IMR-90 (cell line): ENCODE measurements at regions not wholly inside any gene's neighbourhood (a gene's known extent, or its start where the extent isn't known, plus 50 kb on each side); places are given as distances from the start of the nearest gene placed in this dataset.

Experiments
- ATAC-seq: fragments of 200-7000 bp; cut with Tn5 transposase; 2 replicates; pipeline ENCODE4 v1.9.1; 2020; ENCODE audit warnings: low read depth, mild to moderate bottlenecking, moderate library complexity
- BruUV-seq: library from RNA; stranded (reverse); fragments of 400-500 nt; replicated peaks from 2 replicates; lab custom pipeline; 2021; lab: Mats Ljungman, UMichigan
- CTCF ChIA-PET: fragments of 300-600 bp; formaldehyde crosslinking; extraction: SDS; loops from one replicate; lab custom pipeline; 2021; ENCODE audit warnings: antibody characterized with exemption; lab: Yijun Ruan, JAX
- POLR2A ChIA-PET: fragments of 300-600 bp; sonication (Branson Sonifier 250); formaldehyde crosslinking; loops from one replicate; lab custom pipeline; 2022; ENCODE audit warnings: antibody characterized with exemption; ENCODE audit not compliant: unreplicated experiment; lab: Charles Lee
- DNase-seq: peaks from one replicate; pipeline ENCODE4 v3.0.0; 2013
- H2AFZ ChIP-seq: replicated peaks from 2 replicates; pipeline ENCODE3; 2013; ENCODE audit warnings: low read length, mild to moderate bottlenecking; ENCODE audit not compliant: poor library complexity
- H2AK5ac ChIP-seq: 2 replicates; pipeline ENCODE4 v1.6.1; 2013; ENCODE audit warnings: low read depth, low read length, inconsistent platforms
- H2AK9ac ChIP-seq: replicated peaks from 2 replicates; pipeline ENCODE3; 2013; ENCODE audit warnings: mild to moderate bottlenecking, low read depth, low read length, moderate library complexity; ENCODE audit not compliant: poor library complexity
- H2BK120ac ChIP-seq: 2 replicates; pipeline ENCODE4 v1.6.1; 2013; ENCODE audit warnings: low read depth, low read length, inconsistent platforms
- H2BK15ac ChIP-seq: 3 replicates; pipeline ENCODE4 v1.6.1; 2013; ENCODE audit warnings: low read depth, low read length, inconsistent platforms
- H2BK20ac ChIP-seq: 2 replicates; pipeline ENCODE4 v1.6.1; 2013; ENCODE audit warnings: low read depth, mild to moderate bottlenecking, inconsistent platforms, low read length, moderate library complexity
- H2BK5ac ChIP-seq: 2 replicates; pipeline ENCODE4 v1.6.1; 2013; ENCODE audit warnings: mild to moderate bottlenecking, low read depth, low read length, inconsistent platforms; ENCODE audit not compliant: poor library complexity, severe bottlenecking
- H3K14ac ChIP-seq: replicated peaks from 2 replicates; pipeline ENCODE4 v1.6.1; 2013; ENCODE audit warnings: low read depth, low read length, inconsistent platforms
- H3K18ac ChIP-seq: 2 replicates; pipeline ENCODE4 v1.6.1; 2013; ENCODE audit warnings: low read depth, low read length, control low read depth
- H3K23ac ChIP-seq: 2 replicates; pipeline ENCODE4 v1.6.1; 2013; ENCODE audit warnings: low read depth, low read length, inconsistent platforms
- H3K27ac ChIP-seq: 2 replicates; pipeline ENCODE4 v1.5.1; 2013; ENCODE audit warnings: mild to moderate bottlenecking, control low read depth, low read length; ENCODE audit not compliant: insufficient read depth
- H3K27me3 ChIP-seq: 2 replicates; pipeline ENCODE4 v1.6.1; 2013; ENCODE audit warnings: low read length; ENCODE audit not compliant: control insufficient read depth, insufficient read depth
- H3K36me3 ChIP-seq: 2 replicates; pipeline ENCODE4 v1.6.1; 2013; ENCODE audit warnings: low read length, mixed read lengths; ENCODE audit not compliant: control insufficient read depth, insufficient read depth
- H3K4ac ChIP-seq: 2 replicates; pipeline ENCODE4 v1.6.1; 2013; ENCODE audit warnings: low read depth, low read length, inconsistent platforms
- H3K4me1 ChIP-seq: 2 replicates; pipeline ENCODE4 v1.6.1; 2013; ENCODE audit warnings: low read length, mixed read lengths; ENCODE audit not compliant: control insufficient read depth, insufficient read depth
- H3K4me2 ChIP-seq: 2 replicates; pipeline ENCODE4 v1.6.1; 2013; ENCODE audit warnings: low read depth, mild to moderate bottlenecking, control low read depth, low read length, moderate library complexity
- H3K4me3 ChIP-seq: 2 replicates; pipeline ENCODE4 v1.5.1; 2013; ENCODE audit warnings: low read depth, mild to moderate bottlenecking, control low read depth, low read length, moderate library complexity; ENCODE audit not compliant: insufficient read depth
- H3K56ac ChIP-seq: 2 replicates; pipeline ENCODE4 v1.6.1; 2013; ENCODE audit warnings: low read length, inconsistent platforms; ENCODE audit not compliant: insufficient read depth; ENCODE audit errors: extremely low read depth
- H3K79me1 ChIP-seq, 2 experiments: 2 replicates each; pipeline ENCODE4 v1.6.1; 2013; ENCODE audit warnings: low read length in 2 of 2, inconsistent platforms in 1 of 2, low read depth in 1 of 2
- H3K9ac ChIP-seq: 2 replicates; pipeline ENCODE4 v1.6.1; 2013; ENCODE audit warnings: low read depth, low read length, control low read depth
- H3K9me1 ChIP-seq: 2 replicates; pipeline ENCODE4 v1.6.1; 2013; ENCODE audit warnings: low read length, inconsistent platforms; ENCODE audit not compliant: insufficient read depth
- H3K9me3 ChIP-seq: 2 replicates; pipeline ENCODE4 v1.6.1; 2013; ENCODE audit warnings: low read length; ENCODE audit not compliant: control insufficient read depth, insufficient read depth
- H4K20me1 ChIP-seq: 2 replicates; pipeline ENCODE4 v1.6.1; 2013; ENCODE audit warnings: low read length, inconsistent platforms; ENCODE audit not compliant: insufficient read depth
- H4K5ac ChIP-seq: 2 replicates; pipeline ENCODE4 v1.6.1; 2013; ENCODE audit warnings: mild to moderate bottlenecking, low read depth, low read length, control low read depth
- H4K8ac ChIP-seq, 2 experiments: 2 replicates each; pipeline ENCODE4 v1.6.1; 2013; ENCODE audit warnings: low read depth in 2 of 2, low read length in 2 of 2, control low read depth in 1 of 2, inconsistent platforms in 1 of 2
- H4K91ac ChIP-seq: 2 replicates; pipeline ENCODE4 v1.6.1; 2013; ENCODE audit warnings: low read depth, low read length, inconsistent platforms; ENCODE audit not compliant: insufficient read depth
- BHLHE40 ChIP-seq: fragments of 150-350 bp; IDR thresholded peaks from 2 replicates; pipeline ENCODE4 v1.6.1; 2016; ENCODE audit warnings: mild to moderate bottlenecking, low read depth, low read length
- CEBPB ChIP-seq: IDR thresholded peaks from 2 replicates; pipeline ENCODE4 v1.6.1; 2012; ENCODE audit warnings: low read depth, low read length, improper control_type of control experiment
- CHD1 ChIP-seq: IDR thresholded peaks from 2 replicates; pipeline ENCODE4 v1.6.1; 2012; ENCODE audit warnings: low read depth, low read length, improper control_type of control experiment
- FOS ChIP-seq: fragments of 150-350 bp; IDR thresholded peaks from 2 replicates; pipeline ENCODE4 v1.6.1; 2016; ENCODE audit warnings: low read depth, low read length
- MAFK ChIP-seq: IDR thresholded peaks from 2 replicates; pipeline ENCODE4 v1.6.1; 2012; ENCODE audit warnings: low read depth, low read length, improper control_type of control experiment
- MAZ ChIP-seq: IDR thresholded peaks from 2 replicates; pipeline ENCODE4 v1.6.1; 2012; ENCODE audit warnings: low read depth, mild to moderate bottlenecking, low read length, improper control_type of control experiment, moderate library complexity, borderline replicate concordance
- MXI1 ChIP-seq: IDR thresholded peaks from 2 replicates; pipeline ENCODE4 v1.6.1; 2012; ENCODE audit warnings: low read depth, mild to moderate bottlenecking, low read length, moderate library complexity, borderline replicate concordance
- NFE2L2 ChIP-seq: fragments of 150-350 bp; IDR thresholded peaks from 2 replicates; pipeline ENCODE4 v1.6.1; 2016; ENCODE audit warnings: low read depth, mild to moderate bottlenecking, low read length
- POLR2A ChIP-seq: IDR thresholded peaks from 2 replicates; pipeline ENCODE4 v1.6.1; 2012; ENCODE audit warnings: mild to moderate bottlenecking, low read depth, low read length
- RAD21 ChIP-seq: IDR thresholded peaks from 2 replicates; pipeline ENCODE4 v1.6.1; 2012; ENCODE audit warnings: low read length, improper control_type of control experiment
- RCOR1 ChIP-seq: IDR thresholded peaks from 2 replicates; pipeline ENCODE4 v1.6.1; 2012; ENCODE audit warnings: mild to moderate bottlenecking, low read length, improper control_type of control experiment; ENCODE audit not compliant: insufficient replicate concordance
- RFX5 ChIP-seq: IDR thresholded peaks from 2 replicates; pipeline ENCODE4 v1.8.0; 2012; ENCODE audit warnings: low read depth, mild to moderate bottlenecking, low read length, moderate library complexity
- SMC3 ChIP-seq: fragments of 150-350 bp; IDR thresholded peaks from 2 replicates; pipeline ENCODE4 v1.6.1; 2016; ENCODE audit warnings: low read depth, mild to moderate bottlenecking, antibody characterized with exemption, low read length, moderate library complexity
- WGBS, 2 experiments: methylation state at CpG; one replicate each; pipeline versions ENCODE4 v1.1.5 to v1.1.7; 2013; ENCODE audit warnings: missing lambda C conversion rate in 2 of 2; ENCODE audit not compliant: insufficient read length in 1 of 2; ENCODE audit errors: extremely low coverage in 2 of 2; 5-methylcytosine and 5-hydroxymethylcytosine counted together
- dilution Hi-C: fragments of 300-500 bp; cut with HindIII; formaldehyde crosslinking; loops from one replicate; pipeline ENCODE4 v1.14.3; 2018; ENCODE audit warnings: low sequenced_read_pairs; ENCODE audit not compliant: unreplicated experiment
- in situ Hi-C: fragments of 300-500 bp; cut with MboI; formaldehyde crosslinking; loops from 3 replicates; pipeline ENCODE4 v1.14.3; 2019; ENCODE audit warnings: low sequenced_read_pairs, inconsistent platforms, mixed read lengths
- intact Hi-C: fragments of 100-400 bp; cut with micrococcal nuclease; formaldehyde crosslinking; loops from 2 replicates; pipeline ENCODE4 v1.10.0; 2022
- TF ChIP-seq, protein P1 (sequence below): fragments of 150-350 bp; IDR thresholded peaks from 2 replicates; pipeline ENCODE4 v1.6.1; 2017; ENCODE audit warnings: mild to moderate bottlenecking, antibody characterized with exemption, low read length, low read depth
- TF ChIP-seq, protein P2 (sequence below): conservative IDR thresholded peaks from 2 replicates; pipeline ENCODE4 v1.5.1; 2012; ENCODE audit warnings: mild to moderate bottlenecking, low read depth, low read length, improper control_type of control experiment
- TF ChIP-seq, protein P3 (sequence below): fragments of 150-350 bp; IDR thresholded peaks from 2 replicates; pipeline ENCODE4 v1.6.1; 2016; ENCODE audit warnings: low read depth, mild to moderate bottlenecking, low read length, moderate library complexity, borderline replicate concordance

DNA sequence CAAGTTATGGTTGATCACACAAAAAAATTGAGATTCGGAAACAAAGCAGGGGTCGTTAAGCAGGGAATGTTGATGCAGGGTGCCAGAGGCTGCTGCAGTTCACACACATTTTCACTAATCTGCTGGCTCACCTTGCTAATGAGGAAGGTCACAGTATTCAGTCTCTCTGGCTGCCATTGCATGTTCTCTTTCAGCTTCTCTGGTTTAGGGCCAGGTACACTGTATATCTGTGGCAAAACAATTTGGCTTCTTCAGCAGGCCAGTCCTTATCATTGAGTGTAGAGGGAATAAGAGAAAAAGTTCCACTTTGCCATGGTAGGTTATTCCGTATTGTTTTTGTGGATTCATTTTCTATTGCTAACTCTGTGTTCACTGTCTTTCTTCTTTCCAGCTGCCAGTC, 283.7 kb upstream of the ANO3 start:
- no peak overlapping the region for H2AK9ac ChIP-seq
- no peak overlapping the region for H3K9ac ChIP-seq
- no peak overlapping the region for H3K4me3 ChIP-seq
- no peak overlapping the region for H2BK15ac ChIP-seq
- intact Hi-C loops = no loop called here
- no peaks in the 10 kb centered on the region for H3K36me3 ChIP-seq
- ChIA-PET CTCF (no interaction called here), POLR2A (no interaction called here)
- H4K8ac ChIP-seq = no peak overlapping the region
- TF ChIP-seq POLR2A = no peak
- TF ChIP-seq MXI1 = no peak
- TF ChIP-seq, protein P1, sequence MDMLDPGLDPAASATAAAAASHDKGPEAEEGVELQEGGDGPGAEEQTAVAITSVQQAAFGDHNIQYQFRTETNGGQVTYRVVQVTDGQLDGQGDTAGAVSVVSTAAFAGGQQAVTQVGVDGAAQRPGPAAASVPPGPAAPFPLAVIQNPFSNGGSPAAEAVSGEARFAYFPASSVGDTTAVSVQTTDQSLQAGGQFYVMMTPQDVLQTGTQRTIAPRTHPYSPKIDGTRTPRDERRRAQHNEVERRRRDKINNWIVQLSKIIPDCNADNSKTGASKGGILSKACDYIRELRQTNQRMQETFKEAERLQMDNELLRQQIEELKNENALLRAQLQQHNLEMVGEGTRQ = no peak
- no peak for TF ChIP-seq RAD21
- TF ChIP-seq, protein P2, sequence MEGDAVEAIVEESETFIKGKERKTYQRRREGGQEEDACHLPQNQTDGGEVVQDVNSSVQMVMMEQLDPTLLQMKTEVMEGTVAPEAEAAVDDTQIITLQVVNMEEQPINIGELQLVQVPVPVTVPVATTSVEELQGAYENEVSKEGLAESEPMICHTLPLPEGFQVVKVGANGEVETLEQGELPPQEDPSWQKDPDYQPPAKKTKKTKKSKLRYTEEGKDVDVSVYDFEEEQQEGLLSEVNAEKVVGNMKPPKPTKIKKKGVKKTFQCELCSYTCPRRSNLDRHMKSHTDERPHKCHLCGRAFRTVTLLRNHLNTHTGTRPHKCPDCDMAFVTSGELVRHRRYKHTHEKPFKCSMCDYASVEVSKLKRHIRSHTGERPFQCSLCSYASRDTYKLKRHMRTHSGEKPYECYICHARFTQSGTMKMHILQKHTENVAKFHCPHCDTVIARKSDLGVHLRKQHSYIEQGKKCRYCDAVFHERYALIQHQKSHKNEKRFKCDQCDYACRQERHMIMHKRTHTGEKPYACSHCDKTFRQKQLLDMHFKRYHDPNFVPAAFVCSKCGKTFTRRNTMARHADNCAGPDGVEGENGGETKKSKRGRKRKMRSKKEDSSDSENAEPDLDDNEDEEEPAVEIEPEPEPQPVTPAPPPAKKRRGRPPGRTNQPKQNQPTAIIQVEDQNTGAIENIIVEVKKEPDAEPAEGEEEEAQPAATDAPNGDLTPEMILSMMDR = no peak
- no peak for TF ChIP-seq RCOR1
- TF ChIP-seq CHD1 = no peak
- no peak for TF ChIP-seq CEBPB
- TF ChIP-seq MAFK = no peak
- no peak for TF ChIP-seq NFE2L2
- no peak for TF ChIP-seq BHLHE40
- TF ChIP-seq, protein P3, sequence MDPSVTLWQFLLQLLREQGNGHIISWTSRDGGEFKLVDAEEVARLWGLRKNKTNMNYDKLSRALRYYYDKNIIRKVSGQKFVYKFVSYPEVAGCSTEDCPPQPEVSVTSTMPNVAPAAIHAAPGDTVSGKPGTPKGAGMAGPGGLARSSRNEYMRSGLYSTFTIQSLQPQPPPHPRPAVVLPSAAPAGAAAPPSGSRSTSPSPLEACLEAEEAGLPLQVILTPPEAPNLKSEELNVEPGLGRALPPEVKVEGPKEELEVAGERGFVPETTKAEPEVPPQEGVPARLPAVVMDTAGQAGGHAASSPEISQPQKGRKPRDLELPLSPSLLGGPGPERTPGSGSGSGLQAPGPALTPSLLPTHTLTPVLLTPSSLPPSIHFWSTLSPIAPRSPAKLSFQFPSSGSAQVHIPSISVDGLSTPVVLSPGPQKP = no peak
- no peak for TF ChIP-seq RFX5
- no peak for TF ChIP-seq FOS
- no peak for TF ChIP-seq MAZ
- TF ChIP-seq SMC3 = no peak
- no peaks in the 10 kb centered on the region for H3K9me3 ChIP-seq
- H3K18ac ChIP-seq = no peak overlapping the region
- no peak overlapping the region for H2BK20ac ChIP-seq
- no peak for ATAC-seq
- H3K4ac ChIP-seq = no peak overlapping the region
- in situ Hi-C loops = no loop called here
- no peaks in the 10 kb centered on the region for H3K4me1 ChIP-seq
- H3K79me1 ChIP-seq = no peaks in the 10 kb centered on the region
- H3K27ac ChIP-seq = no peak overlapping the region
- no peak overlapping the region for H4K5ac ChIP-seq
- no TSS peak for BruUV-seq
- dilution Hi-C loops = no loop called here
- no peak overlapping the region for H2AFZ ChIP-seq
- no peaks in the 10 kb centered on the region for H4K20me1 ChIP-seq
- no peak overlapping the region for H2AK5ac ChIP-seq
- H3K4me2 ChIP-seq = no peak overlapping the region
- H3K27me3 ChIP-seq = no peaks in the 10 kb centered on the region
- no peak overlapping the region for H3K23ac ChIP-seq
- H2BK5ac ChIP-seq = no peak overlapping the region
- 60% methylated on average over 2 of the region's 3 CpGs; no CpG with 5 or more reads in 1 of the 2 experiments for WGBS, 2 experiments
- H3K9me1 ChIP-seq = no peaks in the 10 kb centered on the region
- no peak overlapping the region for H4K91ac ChIP-seq
- H2BK120ac ChIP-seq = no peak overlapping the region
- no peak overlapping the region for H3K14ac ChIP-seq
- no peak overlapping the region for H3K56ac ChIP-seq
- DNase-seq = no peak
